Tibial nerve (tissue), 4 donors: ENCODE measurements at regions not wholly inside any gene's neighbourhood (a gene's known extent, or its start where the extent isn't known, plus 50 kb on each side); places are given as distances from the start of the nearest gene placed in this dataset.

Source experiments
- EP300 ChIP-seq, 2 donors: sonication (generic); formaldehyde crosslinking; IDR thresholded peaks; one replicate each; pipeline ENCODE4 v1.6.1; 2017; ENCODE audit warnings: antibody characterized with exemption in 2 of 2, mild to moderate bottlenecking in 1 of 2
- POLR2A ChIP-seq, 2 donors: fragments of 450-650 bp; IDR thresholded peaks; one replicate each; pipeline ENCODE4 v1.6.1; 2017; ENCODE audit warnings: antibody characterized with exemption in 2 of 2, mild to moderate bottlenecking in 2 of 2, moderate library complexity in 2 of 2
- TF ChIP-seq, protein P1 (sequence below), 5 experiments: fragments of 200-600 bp in 3 of 5; fragments of 450-650 bp in 2 of 5; sonication (generic) in 3 of 5; IDR thresholded peaks; one replicate each; pipeline ENCODE4 v1.5.1; 2016 to 2019; ENCODE audit warnings: antibody characterized with exemption in 5 of 5, mild to moderate bottlenecking in 3 of 5, moderate library complexity in 2 of 5

DNA sequence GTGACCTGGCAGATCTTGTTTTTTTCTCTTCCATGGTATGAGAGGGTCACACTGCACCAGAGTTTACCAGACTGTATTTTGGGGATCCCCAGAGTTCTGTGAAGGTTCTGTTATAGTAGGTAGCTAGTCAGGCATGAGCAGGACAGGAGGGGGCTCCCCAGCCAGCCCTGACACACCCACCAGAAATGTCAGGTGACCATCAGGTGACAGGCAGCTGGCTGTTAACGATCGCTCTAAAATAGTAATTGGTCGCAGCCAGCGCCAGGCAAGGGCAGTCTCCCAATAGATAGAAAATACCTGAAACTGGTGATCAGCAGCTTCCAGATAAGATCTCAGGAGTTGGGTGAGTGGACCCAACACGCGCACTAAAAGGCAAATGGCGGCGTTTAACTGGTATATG lies 264.9 kb downstream of the RHOU start:
- TF ChIP-seq, protein P1, sequence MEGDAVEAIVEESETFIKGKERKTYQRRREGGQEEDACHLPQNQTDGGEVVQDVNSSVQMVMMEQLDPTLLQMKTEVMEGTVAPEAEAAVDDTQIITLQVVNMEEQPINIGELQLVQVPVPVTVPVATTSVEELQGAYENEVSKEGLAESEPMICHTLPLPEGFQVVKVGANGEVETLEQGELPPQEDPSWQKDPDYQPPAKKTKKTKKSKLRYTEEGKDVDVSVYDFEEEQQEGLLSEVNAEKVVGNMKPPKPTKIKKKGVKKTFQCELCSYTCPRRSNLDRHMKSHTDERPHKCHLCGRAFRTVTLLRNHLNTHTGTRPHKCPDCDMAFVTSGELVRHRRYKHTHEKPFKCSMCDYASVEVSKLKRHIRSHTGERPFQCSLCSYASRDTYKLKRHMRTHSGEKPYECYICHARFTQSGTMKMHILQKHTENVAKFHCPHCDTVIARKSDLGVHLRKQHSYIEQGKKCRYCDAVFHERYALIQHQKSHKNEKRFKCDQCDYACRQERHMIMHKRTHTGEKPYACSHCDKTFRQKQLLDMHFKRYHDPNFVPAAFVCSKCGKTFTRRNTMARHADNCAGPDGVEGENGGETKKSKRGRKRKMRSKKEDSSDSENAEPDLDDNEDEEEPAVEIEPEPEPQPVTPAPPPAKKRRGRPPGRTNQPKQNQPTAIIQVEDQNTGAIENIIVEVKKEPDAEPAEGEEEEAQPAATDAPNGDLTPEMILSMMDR (IDR thresholded peaks at IDR 0.05) = no peak
- TF ChIP-seq POLR2A (IDR thresholded peaks at IDR 0.05) (no peak), EP300 (IDR thresholded peaks at IDR 0.05) (no peak)
